Keratinocyte (primary cell): ENCODE measurements at regions not wholly inside any gene's neighbourhood (a gene's known extent, or its start where the extent isn't known, plus 50 kb on each side); places are given as distances from the start of the nearest gene placed in this dataset.

ENCODE experiments used
- CTCF ChIP-seq, 3 experiments: IDR thresholded peaks in 1 of 3; conservative IDR thresholded peaks in 1 of 3; optimal IDR thresholded peaks in 1 of 3; 2 replicates in 2 of 3; 3 replicates in 1 of 3; pipeline versions ENCODE3 to v1.5.1; 2011; ENCODE audit warnings: low read length in 3 of 3, mild to moderate bottlenecking in 3 of 3, moderate library complexity in 2 of 3, control low read depth in 1 of 3, inconsistent platforms in 1 of 3; ENCODE audit not compliant: insufficient read depth in 2 of 3; ENCODE audit errors: extremely low read depth in 1 of 3
- EZH2 ChIP-seq: IDR thresholded peaks from one replicate; pipeline ENCODE4 v1.6.1; 2012; ENCODE audit warnings: inconsistent platforms, mild to moderate bottlenecking, low read length, moderate library complexity

GRCh38 chr11:88404932-88405710 lies 67.6 kb upstream of the CTSC start:
- TF ChIP-seq CTCF (optimal IDR thresholded peaks at IDR 0.05 in 1 of 3, IDR thresholded peaks at IDR 0.05 in 1 of 3, conservative IDR thresholded peaks at IDR 0.05 in 1 of 3; ENCODE audit: extremely low read depth in 1 of 3, insufficient read depth in 2 of 3, low read length in 3 of 3) (no peak), EZH2 (no peak)
